Peyer's patch (tissue), 4 donors: ENCODE measurements at regions not wholly inside any gene's neighbourhood (a gene's known extent, or its start where the extent isn't known, plus 50 kb on each side); places are given as distances from the start of the nearest gene placed in this dataset.

Experiments used
- DNase-seq, 3 donors: peaks; one replicate each; pipeline ENCODE4 v3.0.0-alpha.2; 2017 to 2019
- H3K27ac ChIP-seq, 4 donors: fragments of 200-600 bp; sonication (generic); one replicate each; pipeline ENCODE4 v1.5.1; 2016 to 2019
- H3K27me3 ChIP-seq, 2 donors: fragments of 200-600 bp; sonication (generic); one replicate each; pipeline ENCODE4 v1.5.1; 2019
- H3K36me3 ChIP-seq, 3 donors: fragments of 200-600 bp; sonication (generic); one replicate each; pipeline ENCODE4 v1.5.1; 2016 to 2019
- H3K4me1 ChIP-seq, 4 donors: fragments of 200-600 bp; sonication (generic); one replicate each; pipeline ENCODE4 v1.5.1; 2016 to 2019
- H3K4me3 ChIP-seq, 4 donors: fragments of 200-600 bp; sonication (generic); 1 replicate in 3 of 4; 2 replicates in 1 of 4; pipeline ENCODE4 v1.5.1; 2016 to 2019; ENCODE audit warnings: mild to moderate bottlenecking in 1 of 4
- H3K9me3 ChIP-seq, 4 donors: fragments of 200-600 bp; sonication (generic); one replicate each; pipeline ENCODE4 v1.5.1; 2016 to 2019; ENCODE audit warnings: mild to moderate bottlenecking in 1 of 4
- CTCF ChIP-seq, 6 experiments: fragments of 450-650 bp in 4 of 6; fragments of 200-600 bp in 2 of 6; sonication (generic) in 1 of 6; IDR thresholded peaks; one replicate each; pipeline ENCODE4 v1.5.1; 2017 to 2019; ENCODE audit warnings: antibody characterized with exemption in 6 of 6, mild to moderate bottlenecking in 3 of 6, moderate library complexity in 1 of 6
- POLR2A ChIP-seq, 2 donors: fragments of 450-650 bp; IDR thresholded peaks; one replicate each; pipeline ENCODE4 v1.5.1; 2017; ENCODE audit warnings: antibody characterized with exemption in 2 of 2, mild to moderate bottlenecking in 2 of 2, moderate library complexity in 2 of 2

GRCh38 chr9:134221273-134222017, 57.1 kb upstream of the RNU6ATAC start:
- H3K36me3 ChIP-seq: no peaks in the 10 kb centered on the region
- DNase-seq: peak in 1 of 3 donors; percentile 70
- no peaks in the 10 kb centered on the region for H3K9me3 ChIP-seq
- H3K4me1 ChIP-seq: peaks cover 0 to 16% (median 0%) of the 10 kb centered on the region in 4 donors
- TF ChIP-seq POLR2A (IDR thresholded peaks at IDR 0.05) (no peak), CTCF (IDR thresholded peaks at IDR 0.05) (no peak)
- no peak overlapping the region for H3K27ac ChIP-seq
- H3K27me3 ChIP-seq: no peaks in the 10 kb centered on the region
- no peak overlapping the region for H3K4me3 ChIP-seq

GRCh38 chr9:134222018-134222573, 57.7 kb upstream of the RNU6ATAC start:
- no peak for DNase-seq
- H3K4me1 ChIP-seq: peaks cover 0 to 14% (median 0%) of the 10 kb centered on the region in 4 donors
- no peak overlapping the region for H3K4me3 ChIP-seq
- no peak for TF ChIP-seq CTCF (IDR thresholded peaks at IDR 0.05)
- no peak for TF ChIP-seq POLR2A (IDR thresholded peaks at IDR 0.05)
- no peaks in the 10 kb centered on the region for H3K36me3 ChIP-seq
- H3K27me3 ChIP-seq: no peaks in the 10 kb centered on the region
- no peak overlapping the region for H3K27ac ChIP-seq
- H3K9me3 ChIP-seq: no peaks in the 10 kb centered on the region

GRCh38 chr9:134223091-134223490, 58.7 kb upstream of the RNU6ATAC start:
- H3K27ac ChIP-seq: peak overlapping the region in 2 of 4 donors; percentile 44 to 54
- no peak overlapping the region for H3K4me3 ChIP-seq
- H3K9me3 ChIP-seq: no peaks in the 10 kb centered on the region
- no peaks in the 10 kb centered on the region for H3K36me3 ChIP-seq
- no peaks in the 10 kb centered on the region for H3K27me3 ChIP-seq
- TF ChIP-seq POLR2A (IDR thresholded peaks at IDR 0.05): no peak
- TF ChIP-seq CTCF (IDR thresholded peaks at IDR 0.05): no peak
- H3K4me1 ChIP-seq: peaks cover 0 to 14% (median 0%) of the 10 kb centered on the region in 4 donors
- peak in 1 of 3 donors; percentile 32 for DNase-seq

DNA sequence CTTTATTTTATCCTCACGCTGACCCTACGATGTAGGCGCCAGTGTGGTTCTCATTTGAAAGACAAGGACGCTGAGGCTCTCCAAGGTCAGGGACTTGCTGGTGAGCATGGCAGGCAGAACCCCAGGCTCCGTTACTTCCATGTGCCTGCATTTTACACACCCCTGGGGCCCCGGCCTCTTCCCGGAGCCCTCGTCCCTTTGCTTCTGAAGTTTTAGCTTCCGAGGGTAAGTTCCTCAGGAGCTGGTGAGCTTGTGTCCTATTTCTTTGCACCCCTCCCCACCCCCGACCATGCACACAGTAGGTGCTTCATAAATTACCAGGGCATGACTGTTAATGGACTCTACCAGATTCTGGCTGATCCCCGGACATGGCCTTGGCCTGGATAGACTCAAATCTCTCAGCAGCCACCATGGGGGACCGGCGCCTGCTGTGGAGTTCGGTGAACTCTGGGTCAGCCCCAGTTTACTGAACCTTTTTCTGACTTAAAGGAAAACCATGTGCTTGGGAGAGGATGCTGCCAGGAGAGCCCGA, 59.3 kb upstream of the RNU6ATAC start:
- Histone ChIP-seq H3K4me3 (no peak overlapping the region), H3K4me1 (peaks cover 0 to 14% (median 0%) of the 10 kb centered on the region in 4 donors), H3K27me3 (no peaks in the 10 kb centered on the region), H3K36me3 (no peaks in the 10 kb centered on the region), H3K9me3 (no peaks in the 10 kb centered on the region), H3K27ac (peak overlapping the region in 2 of 4 donors; percentile 44 to 54)
- no peak for TF ChIP-seq CTCF (IDR thresholded peaks at IDR 0.05)
- peak in 1 of 3 donors; percentile 25 for DNase-seq

GRCh38 chr9:134224127-134224526, 59.8 kb upstream of the RNU6ATAC start:
- peak overlapping the region in 2 of 4 donors; percentile 44 to 54 for H3K27ac ChIP-seq
- no peak overlapping the region for H3K4me3 ChIP-seq
- H3K4me1 ChIP-seq: peaks cover 0 to 14% (median 0%) of the 10 kb centered on the region in 4 donors
- H3K36me3 ChIP-seq: no peaks in the 10 kb centered on the region
- no peak for DNase-seq
- H3K9me3 ChIP-seq: no peaks in the 10 kb centered on the region
- no peak for TF ChIP-seq CTCF (IDR thresholded peaks at IDR 0.05)
- TF ChIP-seq POLR2A (IDR thresholded peaks at IDR 0.05): no peak
- no peaks in the 10 kb centered on the region for H3K27me3 ChIP-seq
